OCI-LY7 (cell line): ENCODE measurements at regions not wholly inside any gene's neighbourhood (a gene's known extent, or its start where the extent isn't known, plus 50 kb on each side); places are given as distances from the start of the nearest gene placed in this dataset.

Experiments
- CTCF ChIP-seq: fragments of 200-600 bp; sonication (generic); conservative IDR thresholded peaks from 2 replicates; pipeline ENCODE4 v1.5.1; 2014; ENCODE audit warnings: mild to moderate bottlenecking, antibody characterized with exemption, low read length, moderate library complexity, mixed read lengths
- EZH2phosphoT487 ChIP-seq: fragments of 200-600 bp; sonication (generic); IDR thresholded peaks from 2 replicates; pipeline ENCODE4 v1.6.1; 2018; ENCODE audit warnings: low read depth, borderline replicate concordance, mild to moderate bottlenecking, mixed run types, antibody characterized with exemption, low read length, moderate library complexity, mixed read lengths

- TF ChIP-seq CTCF (peak; percentile 81), EZH2phosphoT487 (no peak)
Measured at GRCh38 chr2:8628179-8628865, 53.5 kb upstream of the ID2 start.
